MM.1S (cell line): ENCODE measurements at regions not wholly inside any gene's neighbourhood (a gene's known extent, or its start where the extent isn't known, plus 50 kb on each side); places are given as distances from the start of the nearest gene placed in this dataset.

ENCODE experiments used
- DNase-seq: peaks from one replicate; pipeline ENCODE4 v3.0.0-alpha.2; 2015
- H2AFZ ChIP-seq: fragments of 300-600 bp; sonication (generic); 2 replicates; pipeline ENCODE4 v1.6.0; 2016; ENCODE audit warnings: antibody characterized with exemption, low read length
- H3F3A ChIP-seq: fragments of 300-600 bp; sonication (generic); 2 replicates; pipeline ENCODE4 v1.6.1; 2016; ENCODE audit warnings: mild to moderate bottlenecking, antibody characterized with exemption, low read length, moderate library complexity, mixed read lengths; ENCODE audit not compliant: insufficient read depth
- H3K27ac ChIP-seq: fragments of 300-600 bp; sonication (generic); 2 replicates; pipeline ENCODE4 v1.5.1; 2016; ENCODE audit warnings: mild to moderate bottlenecking, low read length
- H3K27me3 ChIP-seq: fragments of 300-600 bp; sonication (generic); replicated peaks from 2 replicates; pipeline ENCODE4 v1.6.0; 2016; ENCODE audit warnings: low read length; ENCODE audit not compliant: insufficient read depth
- H3K36me3 ChIP-seq: fragments of 300-600 bp; sonication (generic); replicated peaks from 2 replicates; pipeline ENCODE4 v1.6.1; 2016; ENCODE audit warnings: mild to moderate bottlenecking, low read length, mixed read lengths; ENCODE audit not compliant: insufficient read depth
- H3K4me1 ChIP-seq: fragments of 300-600 bp; sonication (generic); 2 replicates; pipeline ENCODE4 v1.6.1; 2016; ENCODE audit warnings: low read length, mixed read lengths
- H3K4me2 ChIP-seq: fragments of 300-600 bp; sonication (generic); 2 replicates; pipeline ENCODE4 v1.6.0; 2016; ENCODE audit warnings: low read depth, low read length
- H3K4me3 ChIP-seq: fragments of 300-600 bp; sonication (generic); 2 replicates; pipeline ENCODE4 v1.5.1; 2016; ENCODE audit warnings: low read length, mixed read lengths
- H3K79me2 ChIP-seq: fragments of 300-600 bp; sonication (generic); 2 replicates; pipeline ENCODE4 v1.6.1; 2016; ENCODE audit warnings: mixed run types, low read length, mixed read lengths
- H3K9ac ChIP-seq: fragments of 300-600 bp; sonication (generic); 2 replicates; pipeline ENCODE4 v1.6.1; 2016; ENCODE audit warnings: low read length, mixed read lengths
- H3K9me2 ChIP-seq: fragments of 300-600 bp; sonication (generic); replicated peaks from 2 replicates; pipeline ENCODE4 v1.6.1; 2016; ENCODE audit warnings: mild to moderate bottlenecking, low read length, mixed read lengths; ENCODE audit not compliant: insufficient read depth
- H3K9me3 ChIP-seq: fragments of 300-600 bp; sonication (generic); replicated peaks from 2 replicates; pipeline ENCODE4 v1.6.1; 2016; ENCODE audit warnings: mild to moderate bottlenecking, low read length, mixed read lengths; ENCODE audit not compliant: insufficient read depth
- H4K20me1 ChIP-seq: fragments of 300-600 bp; sonication (generic); 2 replicates; pipeline ENCODE4 v1.6.1; 2016; ENCODE audit warnings: mild to moderate bottlenecking, low read length, moderate library complexity, mixed read lengths; ENCODE audit not compliant: insufficient read depth
- EZH2 ChIP-seq: fragments of 300-600 bp; sonication (generic); optimal IDR thresholded peaks from 2 replicates; pipeline ENCODE3; 2017; ENCODE audit warnings: low read depth, mild to moderate bottlenecking, antibody characterized with exemption, low read length, mixed read lengths
- EZH2phosphoT487 ChIP-seq: fragments of 300-600 bp; sonication (generic); IDR thresholded peaks from 2 replicates; pipeline ENCODE4 v1.6.1; 2018; ENCODE audit warnings: antibody characterized with exemption, low read length
- TF ChIP-seq, protein P1 (sequence below): fragments of 300-600 bp; sonication (generic); IDR thresholded peaks from 2 replicates; pipeline ENCODE4 v1.5.1; 2016; ENCODE audit warnings: antibody characterized with exemption, low read length, mixed read lengths

DNA sequence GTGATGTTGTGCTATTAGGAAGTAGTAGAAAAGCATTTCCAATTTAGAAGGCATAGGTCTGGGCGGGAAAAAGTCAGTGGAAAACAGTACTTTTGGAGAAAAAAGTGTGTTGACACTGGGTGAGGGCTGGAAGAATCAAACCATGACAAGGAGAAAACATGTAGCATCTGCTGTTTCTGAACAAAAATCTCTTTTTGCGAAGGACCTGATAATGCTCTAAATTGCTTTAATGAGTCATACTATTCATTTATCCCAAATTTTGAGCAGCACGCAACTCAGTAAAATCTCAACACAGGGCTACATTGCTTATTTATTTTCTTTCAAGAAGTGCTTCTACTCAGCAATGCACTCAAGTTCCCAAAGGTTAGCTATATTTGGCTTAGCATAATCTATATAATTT lies 292.7 kb downstream of the DIPK2A start:
- H3F3A ChIP-seq = no peaks in the 10 kb centered on the region
- no peaks in the 10 kb centered on the region for H3K36me3 ChIP-seq
- no peak overlapping the region for H3K4me2 ChIP-seq
- no peak overlapping the region for H3K27ac ChIP-seq
- H4K20me1 ChIP-seq = no peaks in the 10 kb centered on the region
- H3K79me2 ChIP-seq = no peaks in the 10 kb centered on the region
- no peak overlapping the region for H3K4me3 ChIP-seq
- TF ChIP-seq, protein P1, sequence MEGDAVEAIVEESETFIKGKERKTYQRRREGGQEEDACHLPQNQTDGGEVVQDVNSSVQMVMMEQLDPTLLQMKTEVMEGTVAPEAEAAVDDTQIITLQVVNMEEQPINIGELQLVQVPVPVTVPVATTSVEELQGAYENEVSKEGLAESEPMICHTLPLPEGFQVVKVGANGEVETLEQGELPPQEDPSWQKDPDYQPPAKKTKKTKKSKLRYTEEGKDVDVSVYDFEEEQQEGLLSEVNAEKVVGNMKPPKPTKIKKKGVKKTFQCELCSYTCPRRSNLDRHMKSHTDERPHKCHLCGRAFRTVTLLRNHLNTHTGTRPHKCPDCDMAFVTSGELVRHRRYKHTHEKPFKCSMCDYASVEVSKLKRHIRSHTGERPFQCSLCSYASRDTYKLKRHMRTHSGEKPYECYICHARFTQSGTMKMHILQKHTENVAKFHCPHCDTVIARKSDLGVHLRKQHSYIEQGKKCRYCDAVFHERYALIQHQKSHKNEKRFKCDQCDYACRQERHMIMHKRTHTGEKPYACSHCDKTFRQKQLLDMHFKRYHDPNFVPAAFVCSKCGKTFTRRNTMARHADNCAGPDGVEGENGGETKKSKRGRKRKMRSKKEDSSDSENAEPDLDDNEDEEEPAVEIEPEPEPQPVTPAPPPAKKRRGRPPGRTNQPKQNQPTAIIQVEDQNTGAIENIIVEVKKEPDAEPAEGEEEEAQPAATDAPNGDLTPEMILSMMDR = no peak
- TF ChIP-seq EZH2 (no peak), EZH2phosphoT487 (no peak)
- no peaks in the 10 kb centered on the region for H3K9me3 ChIP-seq
- H3K4me1 ChIP-seq = no peaks in the 10 kb centered on the region
- H3K9me2 ChIP-seq = no peaks in the 10 kb centered on the region
- H3K27me3 ChIP-seq = no peaks in the 10 kb centered on the region
- H3K9ac ChIP-seq = no peak overlapping the region
- H2AFZ ChIP-seq = no peak overlapping the region
- DNase-seq = no peak

DNA sequence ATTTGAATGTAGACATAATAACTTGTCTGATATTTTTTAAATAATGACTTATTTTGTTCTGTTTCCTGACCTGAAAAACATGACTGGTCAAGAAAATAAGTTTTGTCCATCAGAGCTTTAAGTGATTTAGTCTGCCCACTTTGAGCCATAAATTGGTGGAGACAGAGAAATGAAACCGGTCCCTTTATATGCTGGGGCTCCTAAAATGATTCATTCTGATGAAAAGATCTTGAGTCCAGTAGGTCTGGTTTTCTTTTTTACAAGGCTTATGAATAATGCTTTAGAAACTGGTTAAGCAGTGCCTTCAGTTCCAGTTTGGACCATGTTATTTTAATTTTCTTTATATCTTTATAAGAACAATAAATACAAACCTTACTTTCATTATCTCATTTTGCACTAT lies 293.2 kb downstream of the DIPK2A start:
- no peak overlapping the region for H3K4me3 ChIP-seq
- no peak overlapping the region for H3K27ac ChIP-seq
- no peaks in the 10 kb centered on the region for H3K9me2 ChIP-seq
- no peaks in the 10 kb centered on the region for H4K20me1 ChIP-seq
- H3K9ac ChIP-seq = no peak overlapping the region
- H3K4me1 ChIP-seq = no peaks in the 10 kb centered on the region
- no peak for DNase-seq
- H3K9me3 ChIP-seq = no peaks in the 10 kb centered on the region
- no peak overlapping the region for H3K4me2 ChIP-seq
- no peaks in the 10 kb centered on the region for H3K79me2 ChIP-seq
- H3K27me3 ChIP-seq = no peaks in the 10 kb centered on the region
- TF ChIP-seq EZH2 (no peak), EZH2phosphoT487 (no peak)
- TF ChIP-seq, protein P1 = no peak
- no peak overlapping the region for H2AFZ ChIP-seq
- no peaks in the 10 kb centered on the region for H3F3A ChIP-seq
- H3K36me3 ChIP-seq = no peaks in the 10 kb centered on the region

DNA sequence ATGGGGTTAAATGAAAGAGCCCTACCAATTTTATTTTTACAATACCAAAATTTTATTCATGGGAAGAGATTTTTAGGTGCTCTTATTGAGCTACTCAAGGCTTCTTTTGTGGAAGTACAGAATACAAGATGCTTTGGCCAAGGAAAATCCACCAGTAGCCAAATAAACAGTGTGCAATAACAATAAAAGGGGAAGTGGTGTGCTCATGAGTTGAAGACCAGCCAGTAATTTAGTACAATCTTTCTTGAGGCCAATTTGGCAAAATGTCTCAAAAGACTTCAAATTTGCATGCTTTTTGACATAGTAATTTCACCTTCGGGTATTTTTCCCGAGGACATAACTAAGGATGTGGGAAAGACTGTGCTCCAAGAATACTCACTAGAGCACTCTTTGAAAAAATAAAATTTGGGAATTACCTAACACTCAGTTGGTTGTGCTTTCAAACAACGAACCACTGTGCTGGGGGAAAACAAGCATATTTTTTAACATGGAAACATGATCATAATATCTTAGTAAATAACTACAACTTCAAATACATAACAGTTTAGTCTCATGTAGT lies 294.0 kb downstream of the DIPK2A start:
- H4K20me1 ChIP-seq = no peaks in the 10 kb centered on the region
- H3K4me3 ChIP-seq = no peak overlapping the region
- H3K4me1 ChIP-seq = no peaks in the 10 kb centered on the region
- H3K79me2 ChIP-seq = no peaks in the 10 kb centered on the region
- no peak overlapping the region for H3K9ac ChIP-seq
- H3F3A ChIP-seq = no peaks in the 10 kb centered on the region
- no peaks in the 10 kb centered on the region for H3K9me3 ChIP-seq
- no peak overlapping the region for H3K27ac ChIP-seq
- no peaks in the 10 kb centered on the region for H3K36me3 ChIP-seq
- H3K9me2 ChIP-seq = no peaks in the 10 kb centered on the region
- H3K4me2 ChIP-seq = no peak overlapping the region
- H2AFZ ChIP-seq = no peak overlapping the region
- TF ChIP-seq EZH2 = no peak
- TF ChIP-seq EZH2phosphoT487 = no peak
- TF ChIP-seq, protein P1 = no peak
- no peak for DNase-seq
- no peaks in the 10 kb centered on the region for H3K27me3 ChIP-seq
